Activated CD8-positive, alpha-beta memory T cell treated with anti-CD3 and anti-CD28 coated beads for 1 hour (primary cell): ENCODE measurements at regions not wholly inside any gene's neighbourhood (a gene's known extent, or its start where the extent isn't known, plus 50 kb on each side); places are given as distances from the start of the nearest gene placed in this dataset.

ENCODE experiments used
- DNase-seq, 2 donors: peaks; one replicate each; pipeline ENCODE4 v3.0.0-alpha.2; 2020; ENCODE audit warnings: low read depth in 1 of 2; ENCODE audit errors: extremely low read depth in 1 of 2

- no peak for DNase-seq
Observed at GRCh38 chr18:45556222-45556621, 59.1 kb upstream of the SLC14A2 start.

GRCh38 chr18:45557287-45557686, 58.0 kb upstream of the SLC14A2 start:
- DNase-seq, result no peak

DNA sequence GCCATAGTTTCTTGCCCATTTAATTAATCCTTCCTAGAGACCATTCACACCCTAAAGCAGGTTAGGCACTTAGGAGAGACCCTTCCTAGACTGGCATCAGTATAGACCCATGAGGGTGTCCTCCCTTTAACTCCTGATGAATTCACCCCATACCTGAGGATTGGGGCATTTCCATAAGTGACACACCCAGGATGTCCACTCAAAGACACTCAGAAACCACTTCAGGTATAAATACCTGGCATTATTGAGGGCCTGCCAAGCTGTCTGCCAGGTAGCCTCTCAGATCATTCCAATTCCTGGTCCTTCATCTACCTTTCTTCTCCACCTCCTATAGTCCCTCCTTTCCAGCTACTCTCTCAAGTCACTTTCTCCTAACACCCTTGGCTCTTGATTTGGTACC, 57.5 kb upstream of the SLC14A2 start:
- no peak for DNase-seq

- DNase-seq, result no peak
Observed at GRCh38 chr18:45559258-45559657, 56.0 kb upstream of the SLC14A2 start.

DNA sequence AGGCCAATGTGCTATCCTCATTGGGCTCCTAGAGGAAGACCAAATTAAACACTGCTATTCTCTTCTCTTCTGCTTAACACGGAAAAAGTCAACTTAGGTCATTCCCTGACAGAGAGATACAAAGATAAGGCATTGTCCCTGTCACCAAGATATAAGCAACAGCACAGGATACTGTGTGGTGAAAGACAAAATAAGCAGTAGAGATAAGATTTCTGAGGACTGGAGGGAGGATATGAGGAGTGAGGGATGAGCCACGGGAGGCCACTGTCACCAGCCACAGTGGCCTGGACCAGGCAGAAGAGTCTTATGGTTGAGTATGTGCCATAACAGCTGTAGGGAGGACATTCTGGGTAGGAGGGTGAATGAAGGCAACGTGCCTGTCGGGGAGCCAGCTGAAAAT, 54.4 kb upstream of the SLC14A2 start:
- no peak for DNase-seq

DNA sequence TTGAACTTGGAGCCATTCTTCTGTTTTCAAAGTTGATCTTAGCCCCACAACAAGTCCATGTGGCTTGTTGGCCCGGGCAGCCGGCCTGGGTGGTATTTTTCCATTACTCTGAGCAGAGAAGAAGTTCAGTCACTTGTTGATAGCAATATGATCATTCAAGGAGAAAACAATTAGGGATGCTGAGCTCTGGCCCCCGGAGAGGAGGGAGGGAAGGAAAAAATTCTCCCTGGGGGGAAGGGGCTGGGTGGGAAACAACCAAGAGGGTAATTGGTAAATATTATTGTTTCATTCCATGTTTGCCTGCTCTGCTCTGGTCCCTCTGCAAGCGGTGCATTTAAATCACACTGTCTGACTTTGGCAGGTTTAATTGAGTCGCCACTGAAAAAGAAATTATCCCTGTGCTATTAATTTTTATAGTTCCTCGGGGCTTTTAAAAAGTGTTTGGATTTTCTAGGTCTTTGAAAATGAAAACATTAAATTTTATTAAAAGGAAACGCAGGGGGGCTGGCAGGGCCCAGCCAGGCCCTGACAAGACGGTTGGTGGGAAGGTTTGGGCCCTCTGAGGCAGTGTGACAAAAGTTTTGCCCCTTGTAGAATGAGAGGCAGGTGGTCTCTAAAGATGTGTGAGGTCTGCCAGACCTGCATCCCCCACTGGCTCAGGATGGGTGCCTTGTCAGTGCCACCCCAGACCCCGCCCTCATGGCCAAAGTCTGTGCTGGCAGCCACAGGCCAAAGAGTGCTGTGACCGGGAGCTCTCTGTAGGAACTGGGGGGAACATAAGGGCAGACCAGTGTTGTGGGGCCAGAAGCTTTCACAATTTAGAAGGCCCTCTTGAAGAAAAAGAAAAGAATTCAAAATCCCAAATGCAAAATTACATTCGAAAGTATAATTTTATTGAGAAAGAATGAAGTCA, 52.5 kb upstream of the SLC14A2 start:
- no peak for DNase-seq

GRCh38 chr18:45565280-45565970, 49.9 kb upstream of the SLC14A2 start:
- DNase-seq, result no peak
